Upper lobe of left lung (tissue), 4 donors: ENCODE measurements at regions not wholly inside any gene's neighbourhood (a gene's known extent, or its start where the extent isn't known, plus 50 kb on each side); places are given as distances from the start of the nearest gene placed in this dataset.

Experiments used
- EP300 ChIP-seq, 4 donors: sonication (generic); formaldehyde crosslinking; IDR thresholded peaks; one replicate each; pipeline ENCODE4 v1.5.1; 2017; ENCODE audit warnings: antibody characterized with exemption in 4 of 4, control low read depth in 2 of 4
- POLR2A ChIP-seq, 4 donors: fragments of 450-650 bp; IDR thresholded peaks; one replicate each; pipeline ENCODE4 v1.5.1; 2016 to 2017; ENCODE audit warnings: antibody characterized with exemption in 4 of 4, mild to moderate bottlenecking in 2 of 4
- POLR2AphosphoS5 ChIP-seq, 2 donors: sonication (generic); formaldehyde crosslinking; IDR thresholded peaks; one replicate each; pipeline ENCODE4 v1.5.1; 2017; ENCODE audit warnings: antibody characterized with exemption in 2 of 2
- TF ChIP-seq, protein P1 (sequence below), 6 experiments: fragments of 450-650 bp in 4 of 6; fragments of 200-600 bp in 2 of 6; sonication (generic) in 2 of 6; IDR thresholded peaks; one replicate each; pipeline ENCODE4 v1.5.1; 2016 to 2019; ENCODE audit warnings: antibody characterized with exemption in 6 of 6

DNA sequence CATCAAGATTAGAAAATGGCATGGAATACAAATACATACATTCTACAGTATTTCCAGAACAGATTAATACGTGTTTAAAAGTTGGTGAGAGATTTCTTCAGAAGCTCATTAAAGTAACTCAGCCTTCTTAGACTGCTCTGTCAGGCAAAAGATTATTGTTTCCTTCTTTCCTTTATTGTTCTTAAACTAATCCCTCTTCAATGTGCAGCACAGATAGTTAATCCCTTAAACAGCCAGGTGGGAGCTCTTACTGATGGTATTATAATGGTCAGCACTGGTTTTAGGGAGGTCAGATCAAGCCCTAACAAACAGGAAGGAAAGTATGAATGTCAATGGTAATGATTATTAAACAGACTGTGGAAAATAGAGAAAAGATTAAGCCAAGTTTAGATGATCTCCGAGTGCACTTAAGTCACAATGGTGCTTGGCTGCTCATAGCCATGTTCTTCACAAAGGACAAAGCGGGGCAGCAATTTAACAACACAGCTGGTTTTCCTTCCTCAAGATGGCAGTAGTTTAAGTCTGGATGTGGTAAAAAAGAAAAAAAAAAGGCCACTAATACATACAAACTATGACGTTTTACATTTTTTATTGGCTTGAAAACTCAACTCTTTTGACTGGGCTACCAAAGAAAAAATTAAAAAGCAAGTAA lies 992.6 kb downstream of the PCDH9 start:
- TF ChIP-seq EP300 (IDR thresholded peaks at IDR 0.05) (no peak), POLR2AphosphoS5 (IDR thresholded peaks at IDR 0.05) (no peak), POLR2A (IDR thresholded peaks at IDR 0.05) (no peak)
- TF ChIP-seq, protein P1, sequence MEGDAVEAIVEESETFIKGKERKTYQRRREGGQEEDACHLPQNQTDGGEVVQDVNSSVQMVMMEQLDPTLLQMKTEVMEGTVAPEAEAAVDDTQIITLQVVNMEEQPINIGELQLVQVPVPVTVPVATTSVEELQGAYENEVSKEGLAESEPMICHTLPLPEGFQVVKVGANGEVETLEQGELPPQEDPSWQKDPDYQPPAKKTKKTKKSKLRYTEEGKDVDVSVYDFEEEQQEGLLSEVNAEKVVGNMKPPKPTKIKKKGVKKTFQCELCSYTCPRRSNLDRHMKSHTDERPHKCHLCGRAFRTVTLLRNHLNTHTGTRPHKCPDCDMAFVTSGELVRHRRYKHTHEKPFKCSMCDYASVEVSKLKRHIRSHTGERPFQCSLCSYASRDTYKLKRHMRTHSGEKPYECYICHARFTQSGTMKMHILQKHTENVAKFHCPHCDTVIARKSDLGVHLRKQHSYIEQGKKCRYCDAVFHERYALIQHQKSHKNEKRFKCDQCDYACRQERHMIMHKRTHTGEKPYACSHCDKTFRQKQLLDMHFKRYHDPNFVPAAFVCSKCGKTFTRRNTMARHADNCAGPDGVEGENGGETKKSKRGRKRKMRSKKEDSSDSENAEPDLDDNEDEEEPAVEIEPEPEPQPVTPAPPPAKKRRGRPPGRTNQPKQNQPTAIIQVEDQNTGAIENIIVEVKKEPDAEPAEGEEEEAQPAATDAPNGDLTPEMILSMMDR (IDR thresholded peaks at IDR 0.05) = no peak
